ENCODE measurements at regions not wholly inside any gene's neighbourhood (a gene's known extent, or its start where the extent isn't known, plus 50 kb on each side); places are given as distances from the start of the nearest gene placed in this dataset.

DNA sequence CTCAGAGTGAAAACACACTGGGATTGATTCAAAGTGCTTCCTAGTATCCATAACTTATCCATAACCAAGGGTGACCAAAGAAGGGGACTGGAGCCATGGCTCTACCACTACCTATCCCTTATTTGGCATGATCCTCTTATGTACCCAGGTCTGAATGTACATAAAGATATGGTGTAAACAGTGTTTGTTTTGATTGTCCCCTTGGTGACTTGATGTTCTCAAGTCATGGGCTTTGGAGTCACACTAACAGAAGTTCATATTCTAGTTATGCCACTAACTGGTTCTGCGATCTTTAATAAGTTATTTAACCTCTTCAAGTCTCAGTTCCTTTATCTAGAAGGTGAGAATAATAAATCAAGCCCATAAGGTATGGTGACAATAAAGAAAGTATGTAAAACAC, 283.4 kb upstream of the PTGER4 start:
- TF ChIP-seq CTCF (conservative IDR thresholded peaks at IDR 0.05; ENCODE audit: low read depth, low read length) = no peak
- no peak for TF ChIP-seq EZH2 (IDR thresholded peaks at IDR 0.05; ENCODE audit: low read length, unreplicated experiment)
- TF ChIP-seq EZH2phosphoT487 (IDR thresholded peaks at IDR 0.05; ENCODE audit: borderline replicate concordance, low read length) = no peak
